ENCODE measurements at regions not wholly inside any gene's neighbourhood (a gene's known extent, or its start where the extent isn't known, plus 50 kb on each side); places are given as distances from the start of the nearest gene placed in this dataset.

- TF ChIP-seq CTCF (IDR thresholded peaks at IDR 0.05) (no peak), POLR2A (IDR thresholded peaks at IDR 0.05) (no peak)
These were observed 221.3 kb downstream of the FAM76B start for GRCh38 chr11:95568281-95568680.
